HG03378 (cell line): ENCODE measurements at regions not wholly inside any gene's neighbourhood (a gene's known extent, or its start where the extent isn't known, plus 50 kb on each side); places are given as distances from the start of the nearest gene placed in this dataset.
A peak's percentile ranks its signal among the peaks of the same experiment; 100 is the strongest.
"Not testable (repeated sequence)": the region's sequence is repeated elsewhere in the genome, so short reads cannot be mapped to it uniquely, and the experiment has no call there.

Experiments
- ATAC-seq: cut with Tn5 transposase; IDR thresholded peaks from one replicate; pipeline ENCODE4 v1.9.1; 2021; ENCODE audit warnings: mild to moderate bottlenecking, moderate library complexity; ENCODE audit not compliant: unreplicated experiment

GRCh38 chr1:99534638-99534930 is 111.3 kb upstream of the PALMD start:
- no peak for ATAC-seq

DNA sequence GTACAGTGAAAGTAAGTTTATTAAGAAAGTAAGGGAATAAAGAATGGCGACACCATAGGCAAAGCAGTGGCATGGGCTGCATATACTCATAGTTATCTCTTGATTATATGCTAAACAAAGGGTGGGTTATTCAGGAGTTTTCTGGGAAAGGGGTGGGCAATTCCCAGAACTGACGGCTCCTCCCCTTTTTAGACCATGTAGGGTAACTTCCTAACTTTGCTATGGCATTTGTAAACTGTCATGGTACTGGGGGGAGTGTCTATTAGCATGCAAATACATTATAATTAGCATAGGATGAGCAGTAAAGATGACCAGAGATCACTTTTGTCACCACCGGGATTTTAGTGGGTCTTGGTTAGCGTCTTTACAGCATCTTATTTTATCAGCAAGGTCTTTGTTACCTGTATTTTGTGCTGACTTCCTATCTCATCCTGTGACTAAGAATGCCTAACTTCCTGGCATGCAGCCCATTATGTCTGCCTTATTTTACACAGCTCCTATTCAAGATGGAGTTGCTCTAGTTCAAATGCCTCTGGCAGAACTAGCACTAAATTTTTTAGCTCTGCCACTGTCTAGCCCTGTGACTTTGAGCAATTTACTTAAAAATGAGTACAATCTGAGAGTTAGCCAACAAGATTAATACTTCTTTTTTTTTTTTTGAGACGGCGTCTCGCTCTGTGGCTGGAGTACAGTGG is 110.3 kb upstream of the PALMD start:
- ATAC-seq, result no peak

GRCh38 chr1:99537886-99538617 is 107.9 kb upstream of the PALMD start:
- ATAC-seq, result no peak

GRCh38 chr1:99538618-99538956 is 107.3 kb upstream of the PALMD start:
- ATAC-seq, result no peak

- no peak for ATAC-seq
Measured at GRCh38 chr1:99539131-99539530, 106.8 kb upstream of the PALMD start.

DNA sequence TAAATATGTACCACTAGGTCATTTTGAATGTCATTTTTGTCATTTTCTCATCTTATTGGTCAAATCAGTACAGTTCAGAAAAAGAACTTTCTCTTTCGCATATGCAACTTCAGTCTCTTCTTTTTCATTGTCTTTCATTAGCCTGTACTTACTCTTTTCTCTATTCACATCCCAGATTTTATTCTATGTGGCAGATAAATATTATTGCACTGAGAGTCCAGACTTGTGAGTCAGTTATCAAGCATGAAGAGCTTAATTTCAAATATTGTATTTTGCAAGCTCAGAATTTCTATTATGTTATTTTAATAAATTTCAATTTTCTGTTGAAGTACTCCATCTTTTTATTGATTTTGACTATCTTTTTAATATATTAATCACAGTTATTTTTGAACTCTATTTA is 105.2 kb upstream of the PALMD start:
- no peak for ATAC-seq

GRCh38 chr1:99544328-99544727 is 101.6 kb upstream of the PALMD start:
- no peak for ATAC-seq

GRCh38 chr1:99546432-99547416 is 99.2 kb upstream of the PALMD start:
- no peak for ATAC-seq

- no peak for ATAC-seq
Measured at GRCh38 chr1:99548943-99549605, 96.8 kb upstream of the PALMD start.

GRCh38 chr1:99550198-99550597 is 95.7 kb upstream of the PALMD start:
- no peak for ATAC-seq

DNA sequence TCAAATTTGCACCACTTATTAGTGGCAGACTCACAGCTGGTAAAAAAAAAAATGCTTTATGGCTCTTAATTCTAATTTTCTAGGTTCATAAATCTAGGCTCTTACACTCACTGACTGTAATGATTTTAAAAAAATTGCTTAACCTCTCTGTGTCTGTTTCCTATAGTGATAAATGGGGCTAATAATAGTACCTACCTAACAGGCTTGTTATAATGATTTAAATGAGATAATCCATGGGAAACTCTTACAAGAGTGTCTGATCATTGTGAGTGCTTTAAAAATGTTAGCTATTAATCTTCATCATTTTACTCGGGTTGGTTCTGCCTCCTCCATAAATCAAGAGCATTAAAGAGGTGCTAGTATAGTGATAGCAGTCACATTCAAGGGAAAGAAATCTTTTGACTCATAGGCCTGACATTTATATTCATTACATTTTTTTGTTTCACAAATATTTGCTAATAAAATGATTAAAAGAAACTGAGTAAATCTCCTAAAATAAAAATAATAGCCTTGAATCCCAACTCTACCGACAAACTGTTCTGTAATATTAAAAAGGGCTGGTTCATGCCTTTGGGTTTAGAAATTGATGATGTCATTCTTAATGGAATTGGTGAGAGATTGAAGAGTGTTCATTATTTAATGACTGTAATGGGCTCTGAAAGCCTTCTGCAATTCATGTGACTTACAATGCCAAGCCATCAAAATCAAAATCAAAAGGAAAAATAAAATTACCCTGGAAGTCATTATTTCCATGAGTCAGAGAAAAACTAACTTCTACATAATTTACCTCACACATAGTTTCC is 93.9 kb upstream of the PALMD start:
- no peak for ATAC-seq

- ATAC-seq, result no peak
Measured at GRCh38 chr1:99553301-99553700, 92.6 kb upstream of the PALMD start.

DNA sequence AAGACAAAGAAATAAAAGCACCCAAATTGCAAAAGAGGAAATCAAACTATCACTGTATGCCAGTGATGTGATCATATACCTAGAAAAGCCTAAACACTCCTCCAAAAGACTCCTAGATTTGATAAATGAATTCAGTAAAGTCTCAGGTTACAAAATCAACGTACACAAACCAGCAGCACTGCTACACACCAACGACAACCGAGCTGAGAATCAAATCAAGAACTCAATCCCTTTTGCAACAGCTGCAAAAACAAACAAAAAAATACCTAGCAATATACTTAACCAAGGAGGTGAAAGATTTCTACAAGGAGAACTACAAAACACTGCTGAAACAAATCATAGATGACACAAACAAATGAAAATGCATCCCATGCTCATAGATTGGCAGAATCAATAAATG is 92.1 kb upstream of the PALMD start:
- ATAC-seq, result not testable (repeated sequence)

- no peak for ATAC-seq
Measured at GRCh38 chr1:99554727-99555126, 91.2 kb upstream of the PALMD start.

DNA sequence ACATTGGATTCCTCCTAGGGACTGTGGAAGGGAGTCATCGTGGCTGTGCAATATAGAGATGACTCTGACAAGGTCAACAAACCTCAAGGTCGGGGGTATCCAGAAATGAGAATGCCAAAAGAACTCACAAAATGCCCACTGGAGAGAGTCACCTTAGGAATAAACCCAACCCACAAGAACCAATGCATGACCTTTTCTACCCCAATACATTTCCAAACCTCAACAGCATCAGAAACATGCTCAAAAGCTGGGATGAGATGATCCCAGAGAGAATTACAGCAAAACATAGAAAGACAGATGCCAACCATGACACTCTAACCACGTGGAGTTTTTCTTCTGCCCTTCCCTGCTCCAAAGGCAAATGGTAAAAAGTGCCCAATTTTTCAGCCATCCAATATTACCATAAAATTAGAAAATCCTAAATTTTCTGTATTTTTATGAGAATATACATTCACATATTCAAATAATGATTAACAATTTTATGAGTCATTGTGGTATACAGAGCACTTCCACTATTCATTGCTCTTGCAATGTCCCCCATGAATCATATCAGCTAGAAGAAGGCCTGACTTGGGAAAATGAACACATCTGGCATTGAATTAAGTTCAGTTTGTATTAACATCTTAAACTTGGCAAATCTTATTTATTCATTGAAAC is 88.2 kb upstream of the PALMD start:
- ATAC-seq, result peak; percentile 84

- ATAC-seq, result no peak
Measured at GRCh38 chr1:99559166-99559565, 86.7 kb upstream of the PALMD start.

- no peak for ATAC-seq
Measured at GRCh38 chr1:99560207-99561040, 85.5 kb upstream of the PALMD start.

DNA sequence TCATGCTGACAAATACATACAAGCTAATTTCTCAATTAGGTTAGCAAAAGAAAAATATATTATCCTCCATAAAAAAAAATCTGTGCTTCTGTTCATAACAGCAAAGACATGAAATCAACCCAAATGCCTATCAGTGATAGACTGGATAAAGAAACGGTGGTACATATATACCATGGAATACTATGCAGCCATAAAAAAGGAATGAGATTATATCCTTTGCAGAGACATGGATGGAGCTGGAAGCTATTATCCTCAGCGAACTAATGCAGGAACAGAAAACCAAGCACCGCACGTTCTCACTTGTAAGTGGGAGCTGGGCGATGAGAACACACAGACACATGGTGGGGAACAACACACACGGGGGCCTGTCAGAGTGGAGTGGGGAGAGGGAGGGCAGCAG is 84.0 kb upstream of the PALMD start:
- ATAC-seq, result no peak
